Left lung (tissue), 4 donors: ENCODE measurements at regions not wholly inside any gene's neighbourhood (a gene's known extent, or its start where the extent isn't known, plus 50 kb on each side); places are given as distances from the start of the nearest gene placed in this dataset.
A peak's percentile ranks its signal among the peaks of the same experiment; 100 is the strongest.

Experiments used
- ATAC-seq: fragments of 200-7000 bp; cut with Tn5 transposase; one replicate; pipeline ENCODE4 v1.9.1; 2020; ENCODE audit warnings: moderate library complexity
- DNase-seq, 4 donors: peaks; one replicate each; pipeline ENCODE4 v3.0.0-alpha.2; 2013 to 2020
- H3K27ac ChIP-seq, 2 donors: fragments of 200-600 bp; sonication (generic) in 1 of 2; one replicate each; pipeline versions ENCODE4 v1.5.0 to v1.8.0; 2020 to 2021
- H3K27me3 ChIP-seq, 2 donors: fragments of 200-600 bp; sonication (generic) in 1 of 2; one replicate each; pipeline versions ENCODE4 v1.5.0 to v1.8.0; 2020 to 2021
- H3K36me3 ChIP-seq, 2 donors: fragments of 200-600 bp; sonication (generic) in 1 of 2; one replicate each; pipeline versions ENCODE4 v1.5.0 to v1.8.0; 2020 to 2021
- H3K4me1 ChIP-seq, 2 donors: fragments of 200-600 bp; one replicate each; pipeline ENCODE4 v1.8.0; 2021
- H3K4me3 ChIP-seq, 2 donors: fragments of 200-600 bp; sonication (generic) in 1 of 2; one replicate each; pipeline versions ENCODE4 v1.5.0 to v1.8.0; 2020 to 2021; ENCODE audit warnings: mild to moderate bottlenecking in 1 of 2
- H3K9me3 ChIP-seq, 2 donors: fragments of 200-600 bp; sonication (generic) in 1 of 2; one replicate each; pipeline versions ENCODE4 v1.5.0 to v1.8.0; 2020 to 2021
- intact Hi-C, 2 donors: fragments of 100-400 bp; cut with DNase I; formaldehyde crosslinking; loops; one replicate each; pipeline versions ENCODE4 v1.11.2 to v1.14.2; 2022
- TF ChIP-seq, protein P1 (sequence below), 2 donors: fragments of 200-600 bp; sonication (generic) in 1 of 2; IDR thresholded peaks; one replicate each; pipeline versions ENCODE4 v1.5.0 to v1.8.0; 2021; ENCODE audit warnings: antibody characterized with exemption in 2 of 2
- donor health status: DM: no; HTN: yes; CAD: no.
- donor health status: DM: no; HTN: no; CAD: no.

GRCh38 chr3:152192050-152192449 lies 76.7 kb upstream of the MBNL1 start:
- no peak overlapping the region for H3K4me3 ChIP-seq
- TF ChIP-seq, protein P1, sequence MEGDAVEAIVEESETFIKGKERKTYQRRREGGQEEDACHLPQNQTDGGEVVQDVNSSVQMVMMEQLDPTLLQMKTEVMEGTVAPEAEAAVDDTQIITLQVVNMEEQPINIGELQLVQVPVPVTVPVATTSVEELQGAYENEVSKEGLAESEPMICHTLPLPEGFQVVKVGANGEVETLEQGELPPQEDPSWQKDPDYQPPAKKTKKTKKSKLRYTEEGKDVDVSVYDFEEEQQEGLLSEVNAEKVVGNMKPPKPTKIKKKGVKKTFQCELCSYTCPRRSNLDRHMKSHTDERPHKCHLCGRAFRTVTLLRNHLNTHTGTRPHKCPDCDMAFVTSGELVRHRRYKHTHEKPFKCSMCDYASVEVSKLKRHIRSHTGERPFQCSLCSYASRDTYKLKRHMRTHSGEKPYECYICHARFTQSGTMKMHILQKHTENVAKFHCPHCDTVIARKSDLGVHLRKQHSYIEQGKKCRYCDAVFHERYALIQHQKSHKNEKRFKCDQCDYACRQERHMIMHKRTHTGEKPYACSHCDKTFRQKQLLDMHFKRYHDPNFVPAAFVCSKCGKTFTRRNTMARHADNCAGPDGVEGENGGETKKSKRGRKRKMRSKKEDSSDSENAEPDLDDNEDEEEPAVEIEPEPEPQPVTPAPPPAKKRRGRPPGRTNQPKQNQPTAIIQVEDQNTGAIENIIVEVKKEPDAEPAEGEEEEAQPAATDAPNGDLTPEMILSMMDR (IDR thresholded peaks at IDR 0.05) = no peak
- no peak for ATAC-seq

DNA sequence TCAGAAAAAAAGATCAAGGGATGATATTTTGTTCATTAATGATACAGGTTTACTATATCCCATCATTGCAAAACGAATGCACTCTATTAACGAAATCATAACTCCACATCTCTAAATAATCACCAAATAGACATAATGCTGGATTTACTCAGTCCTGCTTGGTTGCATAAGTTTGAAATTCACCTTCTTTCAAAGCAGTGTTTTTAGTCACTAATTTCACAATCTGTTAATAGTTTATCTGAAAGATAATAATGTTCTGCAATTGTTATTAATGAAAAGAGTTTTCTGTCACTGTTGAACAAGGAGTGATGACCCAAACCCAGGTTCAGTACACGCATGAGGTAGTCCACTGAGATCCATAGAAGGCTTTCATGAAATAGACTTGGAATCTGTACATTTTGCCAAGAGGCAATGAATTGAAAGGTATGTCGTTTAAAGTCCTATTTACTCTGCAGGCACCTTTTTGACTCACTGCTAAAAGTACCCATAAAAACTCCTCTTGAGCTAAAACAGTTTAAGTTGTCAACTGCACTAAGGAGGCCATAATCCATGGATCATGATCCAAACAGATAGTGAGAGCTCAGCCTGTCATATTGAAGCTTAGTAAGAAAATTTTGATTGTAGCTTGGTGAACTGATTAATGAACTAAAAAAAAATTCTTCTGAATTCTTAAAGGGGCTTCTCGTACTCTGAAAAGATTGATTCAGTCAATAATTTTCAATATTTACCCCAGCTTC lies 75.6 kb upstream of the MBNL1 start:
- Histone ChIP-seq H3K4me3 (peak overlapping the region in 1 of 2 donors; percentile 8), H3K27me3 (no peaks in the 10 kb centered on the region), H3K4me1 (peaks cover 0 to 41% of the 10 kb centered on the region in 2 donors), H3K27ac (peak overlapping the region; percentile 20 to 55), H3K9me3 (no peaks in the 10 kb centered on the region), H3K36me3 (no peaks in the 10 kb centered on the region)
- intact Hi-C loops = no loop called here
- no peak for ATAC-seq
- no peak for DNase-seq
- TF ChIP-seq, protein P1 (IDR thresholded peaks at IDR 0.05) = no peak

More at GRCh38 chr3:152192050-152192449, 76.7 kb upstream of the MBNL1 start:
- no peak for DNase-seq
- Histone ChIP-seq H3K9me3 (no peaks in the 10 kb centered on the region), H3K27ac (no peak overlapping the region), H3K36me3 (no peaks in the 10 kb centered on the region), H3K4me1 (peaks cover 0 to 30% of the 10 kb centered on the region in 2 donors), H3K27me3 (no peaks in the 10 kb centered on the region)
- intact Hi-C loops = no loop called here

DNA sequence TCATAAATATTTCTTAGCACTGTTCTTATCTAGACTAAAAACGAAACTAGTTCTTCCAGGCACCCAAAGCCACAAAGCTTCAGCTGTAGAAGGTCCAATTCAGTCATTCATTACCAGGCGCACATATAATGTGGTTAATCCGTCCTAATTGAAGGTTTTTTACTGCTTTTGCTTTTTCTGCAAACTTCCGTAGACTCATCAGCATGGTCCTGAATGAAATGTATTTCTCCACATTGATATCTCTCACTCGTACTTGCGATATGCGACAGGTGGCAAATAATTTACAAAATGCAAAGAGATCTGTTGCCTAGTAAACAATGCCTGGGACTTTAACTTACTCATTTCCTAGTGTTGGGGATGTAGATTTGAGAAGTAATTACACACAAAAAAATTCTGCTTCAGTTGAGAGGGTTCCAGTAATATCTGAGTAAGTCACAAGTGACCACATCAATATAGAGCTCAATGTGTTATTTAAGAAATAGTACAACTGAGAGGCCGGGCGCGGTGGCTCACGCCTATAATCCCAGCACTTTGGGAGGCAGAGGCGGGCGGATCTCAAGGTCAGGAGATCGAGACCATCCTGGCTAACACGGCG lies 75.0 kb upstream of the MBNL1 start:
- ATAC-seq = peak; percentile 35
- Histone ChIP-seq H3K27me3 (no peaks in the 10 kb centered on the region), H3K27ac (peak overlapping the region; percentile 20 to 55), H3K4me3 (peak overlapping the region in 1 of 2 donors; percentile 8), H3K4me1 (peaks cover 0 to 47% of the 10 kb centered on the region in 2 donors), H3K9me3 (no peaks in the 10 kb centered on the region), H3K36me3 (no peaks in the 10 kb centered on the region)
- intact Hi-C loops = no loop called here
- TF ChIP-seq, protein P1 (IDR thresholded peaks at IDR 0.05) = no peak
- DNase-seq = no peak

DNA sequence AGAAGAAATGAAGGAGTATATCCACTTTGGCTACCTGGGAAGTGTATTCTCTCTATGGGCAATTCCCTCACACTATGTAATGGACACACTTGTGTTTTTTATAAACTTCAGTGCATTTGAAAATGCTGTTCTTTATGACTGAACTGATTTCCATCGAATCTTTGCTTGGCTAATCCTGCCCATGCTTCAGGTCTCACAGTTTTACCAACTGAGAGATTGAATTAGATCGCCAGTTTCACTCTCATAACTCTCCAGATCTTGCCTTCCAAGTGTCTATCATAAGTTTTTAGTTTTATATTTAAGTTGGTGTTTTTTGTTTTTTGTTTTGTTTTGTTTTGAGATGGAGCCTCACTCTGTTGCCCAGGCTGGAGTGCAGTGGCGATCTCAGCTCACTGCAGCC lies 73.5 kb upstream of the MBNL1 start:
- intact Hi-C loops = no loop called here
- no peaks in the 10 kb centered on the region for H3K36me3 ChIP-seq
- DNase-seq (no peak), ATAC-seq (no peak)
- H3K4me3 ChIP-seq = no peak overlapping the region
- H3K27ac ChIP-seq = no peak overlapping the region
- TF ChIP-seq, protein P1 (IDR thresholded peaks at IDR 0.05) = no peak
- H3K4me1 ChIP-seq = peaks cover 11 to 62% of the 10 kb centered on the region in 2 donors
- no peaks in the 10 kb centered on the region for H3K27me3 ChIP-seq
- no peaks in the 10 kb centered on the region for H3K9me3 ChIP-seq

DNA sequence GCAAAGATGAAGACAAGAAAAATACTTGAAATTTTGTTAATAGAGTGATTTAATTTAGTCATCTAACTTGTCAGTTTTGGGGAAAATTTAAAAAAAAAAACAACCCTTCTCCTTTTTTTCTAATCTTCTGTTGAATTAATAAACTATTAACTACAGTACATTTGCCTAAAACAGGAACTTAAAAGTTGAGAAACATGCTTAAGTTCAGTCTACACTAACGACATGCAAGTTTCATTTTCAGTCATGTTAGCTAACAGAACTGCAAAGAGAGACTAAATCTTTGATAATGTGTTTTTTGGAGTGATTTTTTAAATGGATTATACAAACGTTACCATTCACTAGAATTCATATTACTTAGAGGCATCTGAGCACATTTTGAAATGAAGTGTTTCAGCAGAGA lies 71.9 kb upstream of the MBNL1 start:
- intact Hi-C loops = no loop called here
- DNase-seq (no peak), ATAC-seq (peak; percentile 51)
- H3K27ac ChIP-seq = peak overlapping the region; percentile 75 to 85
- no peaks in the 10 kb centered on the region for H3K36me3 ChIP-seq
- TF ChIP-seq, protein P1 (IDR thresholded peaks at IDR 0.05) = no peak
- peaks cover 26 to 77% of the 10 kb centered on the region in 2 donors for H3K4me1 ChIP-seq
- no peaks in the 10 kb centered on the region for H3K9me3 ChIP-seq
- no peak overlapping the region for H3K4me3 ChIP-seq
- H3K27me3 ChIP-seq = no peaks in the 10 kb centered on the region
